ENCODE measurements at regions not wholly inside any gene's neighbourhood (a gene's known extent, or its start where the extent isn't known, plus 50 kb on each side); places are given as distances from the start of the nearest gene placed in this dataset.

GRCh38 chrX:144601010-144601409 is 646.3 kb upstream of the SPANXN1 start:
- H3K36me3 Mint-ChIP-seq (ENCODE audit: low read depth): no peaks in the 10 kb centered on the region; the same call in 1 of the 3 replicates
- DNase-seq (ENCODE audit: low spot score): no peak

More at GRCh38 chrX:144601010-144601409, 646.3 kb upstream of the SPANXN1 start:
- Histone ChIP-seq H3K27me3 (ENCODE audit: insufficient read depth) (no peaks in the 10 kb centered on the region), H4K20me1 (replicated peaks; ENCODE audit: insufficient read depth) (no peaks in the 10 kb centered on the region), H3K79me2 (replicated peaks; ENCODE audit: insufficient read depth) (no peaks in the 10 kb centered on the region), H3K9me2 (ENCODE audit: insufficient read depth) (no peaks in the 10 kb centered on the region), H3K4me2 (no peak overlapping the region), H3K4me1 (ENCODE audit: insufficient read depth) (no peaks in the 10 kb centered on the region), H3K27ac (ENCODE audit: low read depth) (no peak overlapping the region), H3F3A (replicated peaks; ENCODE audit: low read depth) (no peaks in the 10 kb centered on the region), H2AFZ (no peak overlapping the region), H3K4me3 (no peak overlapping the region), H3K36me3 (ENCODE audit: insufficient read depth) (no peaks in the 10 kb centered on the region)
- H3K4me1 Mint-ChIP-seq: no peaks in the 10 kb centered on the region
- no peak overlapping the region for H3K27ac Mint-ChIP-seq
- no peak for ATAC-seq
- H3K9me3 Mint-ChIP-seq: peaks cover 53% of the 10 kb centered on the region
- H3K4me3 Mint-ChIP-seq: no peak overlapping the region
- TF ChIP-seq JUNB (IDR thresholded peaks at IDR 0.05; ENCODE audit: unreplicated experiment) (no peak), ETS1 (IDR thresholded peaks at IDR 0.05) (no peak), NANOG (IDR thresholded peaks at IDR 0.05; ENCODE audit: borderline replicate concordance) (no peak), EZH2 (IDR thresholded peaks at IDR 0.05; ENCODE audit: low read depth, unreplicated experiment) (no peak), POLR2AphosphoS5 (IDR thresholded peaks at IDR 0.05; ENCODE audit: low read depth) (no peak), ZNF114 (CRISPR knock-in tag; IDR thresholded peaks at IDR 0.05) (no peak), EZH2phosphoT487 (IDR thresholded peaks at IDR 0.05; ENCODE audit: unreplicated experiment) (no peak), STAT1 (IDR thresholded peaks at IDR 0.05; ENCODE audit: unreplicated experiment) (no peak), ZNF331 (CRISPR knock-in tag; IDR thresholded peaks at IDR 0.05; ENCODE audit: low read depth) (no peak), CTCF (conservative IDR thresholded peaks at IDR 0.05; ENCODE audit: low read depth in 2 of 2) (no peak), REST (IDR thresholded peaks at IDR 0.05; ENCODE audit: unreplicated experiment) (no peak), ZNF462 (CRISPR knock-in tag; IDR thresholded peaks at IDR 0.05) (no peak), CREB1 (CRISPR knock-in tag; IDR thresholded peaks at IDR 0.05; ENCODE audit: low read depth) (no peak)
- H3K27me3 Mint-ChIP-seq (ENCODE audit: insufficient read depth, low read depth, poor library complexity): no peaks in the 10 kb centered on the region
